GM23338 (cell line): ENCODE measurements at regions not wholly inside any gene's neighbourhood (a gene's known extent, or its start where the extent isn't known, plus 50 kb on each side); places are given as distances from the start of the nearest gene placed in this dataset.

Source experiments
- ATAC-seq: fragments of 200-7000 bp; cut with Tn5 transposase; 3 replicates; pipeline ENCODE4 v1.9.1; 2020
- DNase-seq: peaks from one replicate; pipeline ENCODE4 v3.0.0-alpha.2; 2015; ENCODE audit warnings: low spot score
- H2AFZ ChIP-seq: fragments of 200-600 bp; sonication (generic); 2 replicates; pipeline ENCODE4 v1.8.0; 2016; ENCODE audit warnings: antibody characterized with exemption, mild to moderate bottlenecking, moderate library complexity
- H3F3A ChIP-seq: fragments of 200-600 bp; sonication (generic); replicated peaks from 2 replicates; pipeline ENCODE4 v1.8.0; 2017; ENCODE audit warnings: antibody characterized with exemption, mixed run types, low read depth
- H3K27ac ChIP-seq: fragments of 200-600 bp; sonication (generic); 2 replicates; pipeline ENCODE4 v1.6.1; 2016; ENCODE audit warnings: low read depth
- H3K27me3 ChIP-seq: fragments of 200-600 bp; sonication (generic); 2 replicates; pipeline ENCODE4 v1.8.0; 2016; ENCODE audit warnings: mild to moderate bottlenecking, mixed run types, moderate library complexity; ENCODE audit not compliant: insufficient read depth
- H3K36me3 ChIP-seq: fragments of 200-600 bp; sonication (generic); 2 replicates; pipeline ENCODE4 v1.8.0; 2016; ENCODE audit warnings: mild to moderate bottlenecking; ENCODE audit not compliant: insufficient read depth
- H3K4me1 ChIP-seq: fragments of 200-600 bp; sonication (generic); 2 replicates; pipeline ENCODE4 v1.8.0; 2016; ENCODE audit warnings: mild to moderate bottlenecking, moderate library complexity; ENCODE audit not compliant: insufficient read depth
- H3K4me2 ChIP-seq: fragments of 200-600 bp; sonication (generic); 2 replicates; pipeline ENCODE4 v1.7.1; 2017; ENCODE audit warnings: mixed run types
- H3K4me3 ChIP-seq: fragments of 200-600 bp; sonication (generic); 2 replicates; pipeline ENCODE4 v1.6.1; 2016; ENCODE audit warnings: mixed run types
- H3K79me2 ChIP-seq: fragments of 200-600 bp; sonication (generic); replicated peaks from 2 replicates; pipeline ENCODE4 v1.8.0; 2017; ENCODE audit warnings: mild to moderate bottlenecking; ENCODE audit not compliant: insufficient read depth
- H3K9me2 ChIP-seq: fragments of 200-600 bp; sonication (generic); 2 replicates; pipeline ENCODE4 v1.8.0; 2017; ENCODE audit not compliant: insufficient read depth
- H4K20me1 ChIP-seq: fragments of 200-600 bp; sonication (generic); replicated peaks from 2 replicates; pipeline ENCODE4 v1.8.0; 2017; ENCODE audit warnings: mild to moderate bottlenecking; ENCODE audit not compliant: insufficient read depth
- H3K27ac Mint-ChIP-seq: 2 replicates; pipeline ENCODE4 v1.8.0; 2020; ENCODE audit warnings: inconsistent platforms, mild to moderate bottlenecking, moderate library complexity, mixed read lengths
- H3K27me3 Mint-ChIP-seq: 3 replicates; pipeline ENCODE4 v1.8.0; 2022; ENCODE audit warnings: low read depth, mild to moderate bottlenecking, moderate library complexity, mixed read lengths, inconsistent platforms; ENCODE audit not compliant: insufficient read depth, poor library complexity
- H3K36me3 Mint-ChIP-seq: 3 replicates; pipeline ENCODE4 v1.8.0; 2021; ENCODE audit warnings: low read depth, mild to moderate bottlenecking, inconsistent platforms, moderate library complexity, mixed read lengths
- H3K4me1 Mint-ChIP-seq: 3 replicates; pipeline ENCODE4 v1.8.0; 2020; ENCODE audit warnings: mild to moderate bottlenecking, inconsistent platforms, mixed read lengths
- H3K4me3 Mint-ChIP-seq: 3 replicates; pipeline ENCODE4 v1.8.0; 2021; ENCODE audit warnings: moderate library complexity, mild to moderate bottlenecking, inconsistent platforms, mixed read lengths
- H3K9me3 Mint-ChIP-seq: 3 replicates; pipeline ENCODE4 v1.8.0; 2020; ENCODE audit warnings: moderate library complexity, mild to moderate bottlenecking, inconsistent platforms, mixed read lengths
- CREB1 ChIP-seq: fragments of 250-450 bp; sonication (Bioruptor Pico); IDR thresholded peaks from 2 replicates; pipeline ENCODE4 v1.5.0; 2020; ENCODE audit warnings: low read depth, mild to moderate bottlenecking, moderate library complexity
- CTCF ChIP-seq, 2 experiments: fragments of 200-600 bp in 1 of 2; sonication (generic) in 1 of 2; conservative IDR thresholded peaks; 2 replicates each; pipeline versions ENCODE4 v1.5.1 to v1.6.1; 2016 to 2017; ENCODE audit warnings: antibody characterized with exemption in 2 of 2, low read depth in 2 of 2, mild to moderate bottlenecking in 2 of 2, moderate library complexity in 1 of 2
- ETS1 ChIP-seq: IDR thresholded peaks from 2 replicates; pipeline ENCODE4 v1.6.1; 2016; ENCODE audit warnings: antibody characterized with exemption
- EZH2 ChIP-seq: fragments of 200-600 bp; sonication (generic); IDR thresholded peaks from one replicate; pipeline ENCODE4 v1.8.0; 2017; ENCODE audit warnings: antibody characterized with exemption, mild to moderate bottlenecking, low read depth; ENCODE audit not compliant: unreplicated experiment
- EZH2phosphoT487 ChIP-seq: fragments of 200-600 bp; sonication (generic); IDR thresholded peaks from one replicate; pipeline ENCODE4 v1.8.1; 2018; ENCODE audit warnings: antibody characterized with exemption; ENCODE audit not compliant: unreplicated experiment
- JUNB ChIP-seq: IDR thresholded peaks from one replicate; pipeline ENCODE4 v1.6.1; 2016; ENCODE audit warnings: antibody characterized with exemption; ENCODE audit not compliant: unreplicated experiment
- NANOG ChIP-seq: IDR thresholded peaks from 2 replicates; pipeline ENCODE4 v1.6.1; 2016; ENCODE audit warnings: antibody characterized with exemption, borderline replicate concordance
- POLR2AphosphoS5 ChIP-seq: IDR thresholded peaks from 2 replicates; pipeline ENCODE4 v1.6.1; 2016; ENCODE audit warnings: antibody characterized with exemption, low read depth
- REST ChIP-seq: IDR thresholded peaks from one replicate; pipeline ENCODE4 v1.6.1; 2018; ENCODE audit warnings: antibody characterized with exemption; ENCODE audit not compliant: unreplicated experiment
- STAT1 ChIP-seq: IDR thresholded peaks from one replicate; pipeline ENCODE4 v1.6.1; 2016; ENCODE audit warnings: antibody characterized with exemption; ENCODE audit not compliant: unreplicated experiment
- ZNF114 ChIP-seq: fragments of 250-450 bp; sonication (Bioruptor Pico); IDR thresholded peaks from 2 replicates; pipeline ENCODE4 v1.5.0; 2020; ENCODE audit warnings: mild to moderate bottlenecking, moderate library complexity
- ZNF331 ChIP-seq: fragments of 250-450 bp; sonication (Bioruptor Pico); IDR thresholded peaks from 2 replicates; pipeline ENCODE4 v1.5.0; 2020; ENCODE audit warnings: low read depth, mild to moderate bottlenecking, moderate library complexity
- ZNF462 ChIP-seq: fragments of 250-450 bp; sonication (Bioruptor Pico); IDR thresholded peaks from 2 replicates; pipeline ENCODE4 v1.5.0; 2020; ENCODE audit warnings: mild to moderate bottlenecking, moderate library complexity

GRCh38 chr16:85991856-85992255 lies 92.9 kb downstream of the IRF8 start:
- H3K4me1 Mint-ChIP-seq = no peaks in the 10 kb centered on the region
- H3K9me2 ChIP-seq = no peaks in the 10 kb centered on the region
- H3K27me3 Mint-ChIP-seq = no peaks in the 10 kb centered on the region
- no peaks in the 10 kb centered on the region for H3F3A ChIP-seq
- H3K4me3 ChIP-seq = no peak overlapping the region
- H3K4me3 Mint-ChIP-seq = no peak overlapping the region
- H3K27ac Mint-ChIP-seq = no peak overlapping the region
- no peaks in the 10 kb centered on the region for H3K9me3 Mint-ChIP-seq
- H3K4me2 ChIP-seq = no peak overlapping the region
- DNase-seq (no peak), ATAC-seq (no peak)
- no peaks in the 10 kb centered on the region for H3K36me3 ChIP-seq
- H3K27me3 ChIP-seq = no peaks in the 10 kb centered on the region
- no peaks in the 10 kb centered on the region for H3K79me2 ChIP-seq
- no peaks in the 10 kb centered on the region for H3K4me1 ChIP-seq
- no peak overlapping the region for H3K27ac ChIP-seq
- TF ChIP-seq ZNF114 (CRISPR knock-in tag) = no peak
- no peak for TF ChIP-seq EZH2phosphoT487
- no peak for TF ChIP-seq CTCF (conservative IDR thresholded peaks at IDR 0.05; ENCODE audit: low read depth in 2 of 2)
- no peak for TF ChIP-seq ZNF331 (CRISPR knock-in tag)
- TF ChIP-seq POLR2AphosphoS5 = no peak
- no peak for TF ChIP-seq JUNB
- no peak for TF ChIP-seq EZH2
- TF ChIP-seq CREB1 (CRISPR knock-in tag) = no peak
- no peak for TF ChIP-seq ETS1
- no peak for TF ChIP-seq ZNF462 (CRISPR knock-in tag)
- TF ChIP-seq STAT1 = no peak
- no peak for TF ChIP-seq NANOG
- TF ChIP-seq REST = no peak
- no peaks in the 10 kb centered on the region for H3K36me3 Mint-ChIP-seq
- no peaks in the 10 kb centered on the region for H4K20me1 ChIP-seq
- no peak overlapping the region for H2AFZ ChIP-seq
